Brain pericyte (primary cell): ENCODE measurements at regions not wholly inside any gene's neighbourhood (a gene's known extent, or its start where the extent isn't known, plus 50 kb on each side); places are given as distances from the start of the nearest gene placed in this dataset.
"Not testable (repeated sequence)": the region's sequence is repeated elsewhere in the genome, so short reads cannot be mapped to it uniquely, and the experiment has no call there.

Experiments
- DNase-seq: peaks from one replicate; pipeline ENCODE4 v3.0.0-alpha.2; 2012; ENCODE audit warnings: low read depth, low spot score

DNA sequence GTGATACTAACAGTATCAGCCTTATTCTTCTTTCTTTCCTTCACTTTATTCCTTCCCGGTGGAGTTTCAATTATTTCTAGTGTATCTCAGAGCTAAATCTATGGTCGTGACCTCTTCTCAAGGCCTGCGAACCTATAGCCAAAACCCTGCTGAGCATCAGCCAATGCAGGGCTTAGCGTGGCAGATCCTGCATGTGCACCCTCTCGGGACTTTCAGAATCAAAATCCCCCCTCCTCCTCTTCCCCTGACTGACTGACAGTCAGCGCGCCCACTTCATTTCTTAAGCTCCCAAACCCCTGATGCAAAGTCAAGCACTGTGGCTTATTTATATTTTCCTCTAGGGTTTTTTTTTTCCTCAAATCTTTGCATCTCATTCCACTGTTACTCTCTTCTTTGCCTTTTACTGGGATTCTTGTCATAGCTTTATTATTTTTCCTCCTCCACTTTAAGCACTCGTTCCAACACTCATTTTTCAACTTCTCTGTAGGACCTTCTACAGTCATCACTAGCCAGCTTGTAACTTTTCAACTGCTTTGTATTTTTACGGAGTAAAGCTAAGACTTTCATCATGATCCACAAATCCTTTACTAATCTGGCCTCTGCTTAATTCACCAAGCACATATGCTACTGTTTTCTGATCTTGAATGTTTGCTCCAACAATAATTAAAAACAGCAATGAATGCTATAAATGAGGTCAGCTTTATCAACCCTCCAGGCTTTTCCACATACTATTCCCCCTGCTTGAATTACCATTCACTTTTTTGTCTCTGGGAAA, 896.5 kb upstream of the PIK3C3 start:
- DNase-seq, result no peak

DNA sequence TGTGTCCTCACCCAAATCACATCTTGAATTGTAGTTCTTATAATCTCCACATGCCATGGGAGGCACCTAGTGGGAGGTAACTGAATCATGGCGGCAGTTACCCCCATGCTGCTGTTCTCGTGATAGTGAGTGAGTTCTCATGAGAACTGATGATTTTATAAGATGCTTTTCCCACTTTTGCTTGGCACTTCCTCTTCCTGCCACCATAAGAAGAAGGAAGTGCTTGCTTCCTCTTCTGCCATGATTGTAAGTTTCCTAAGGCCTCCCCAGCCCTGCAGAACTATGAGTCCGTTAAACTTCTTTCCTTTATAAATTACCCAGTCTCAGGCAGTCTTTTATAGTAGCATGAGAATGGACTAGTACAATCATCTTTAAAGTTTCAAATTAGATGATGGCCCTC, 902.4 kb upstream of the PIK3C3 start:
- DNase-seq, result no peak

DNA sequence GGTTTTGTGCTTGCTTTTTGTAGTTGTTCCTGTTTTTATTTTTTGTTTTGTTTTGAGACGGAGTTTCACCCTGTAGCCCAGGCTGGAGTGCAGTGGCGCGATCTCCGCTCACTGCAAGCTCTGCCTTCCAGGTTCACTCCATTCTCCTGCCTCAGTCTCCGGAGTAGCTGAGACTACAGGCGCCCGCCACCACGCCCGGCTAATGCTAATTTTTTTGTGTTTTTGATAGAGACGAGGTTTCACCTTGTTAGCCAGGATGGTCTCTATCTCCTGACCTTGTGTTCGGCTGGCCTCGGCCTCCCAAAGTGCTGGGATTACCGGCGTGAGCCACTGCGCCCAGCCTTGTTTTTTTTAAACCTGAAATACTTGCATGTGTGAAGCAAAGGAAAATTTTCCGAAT, 908.8 kb upstream of the PIK3C3 start:
- not testable (repeated sequence) for DNase-seq

DNA sequence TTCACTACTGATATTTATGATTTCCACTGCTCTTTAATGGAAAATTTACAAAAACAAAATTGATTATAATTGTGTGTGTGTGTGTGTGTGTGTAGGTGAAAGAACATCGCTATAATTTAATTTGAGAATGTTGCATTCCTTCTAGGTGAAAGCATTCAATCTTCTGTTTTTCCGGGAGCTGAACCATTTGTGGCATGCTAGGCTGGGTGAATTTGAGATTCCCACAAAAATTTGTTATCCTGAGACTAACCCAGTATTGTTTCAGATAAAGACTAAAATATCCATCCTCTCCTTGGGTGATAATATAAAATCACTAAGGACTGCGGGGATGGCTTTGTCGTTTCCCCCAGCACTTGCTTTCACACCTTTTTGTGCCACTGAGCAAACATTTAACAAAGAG, 911.2 kb upstream of the PIK3C3 start:
- no peak for DNase-seq

DNA sequence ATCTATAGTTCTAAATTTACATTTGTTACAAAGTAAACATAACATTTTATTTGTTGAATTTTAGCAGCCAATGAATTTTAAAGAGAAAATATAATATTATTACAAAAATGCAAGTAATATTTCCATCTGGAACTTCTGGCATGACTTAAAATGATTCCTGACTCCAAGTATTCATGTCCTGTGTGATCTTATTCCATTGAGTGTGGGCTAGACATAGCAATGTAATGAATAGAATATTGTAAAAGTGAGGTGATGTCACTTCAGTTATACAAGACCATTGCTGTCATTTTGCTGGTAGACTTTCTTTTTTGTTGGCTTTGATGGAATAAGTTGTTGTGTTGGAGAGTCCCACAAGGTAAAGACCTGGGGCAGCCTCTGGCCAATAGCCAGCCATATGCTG, 912.2 kb upstream of the PIK3C3 start:
- no peak for DNase-seq

DNA sequence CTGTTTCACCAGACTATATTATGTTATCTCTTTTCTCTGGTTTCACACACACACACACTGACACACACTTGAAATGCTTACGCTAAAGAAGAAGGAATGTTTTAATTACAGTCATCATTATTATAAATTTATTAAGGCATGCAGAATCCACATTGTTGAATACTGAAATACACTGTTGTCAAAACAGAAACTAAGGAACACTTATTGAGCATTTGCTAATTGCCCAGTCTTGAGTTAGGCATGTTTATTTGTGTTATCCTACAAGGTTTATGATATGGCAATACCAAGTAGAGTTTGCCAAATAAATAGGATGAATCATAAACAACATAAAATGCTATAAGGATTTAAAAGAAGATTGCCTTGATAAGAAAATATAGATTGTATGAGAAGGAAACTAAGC, 917.0 kb upstream of the PIK3C3 start:
- no peak for DNase-seq

DNA sequence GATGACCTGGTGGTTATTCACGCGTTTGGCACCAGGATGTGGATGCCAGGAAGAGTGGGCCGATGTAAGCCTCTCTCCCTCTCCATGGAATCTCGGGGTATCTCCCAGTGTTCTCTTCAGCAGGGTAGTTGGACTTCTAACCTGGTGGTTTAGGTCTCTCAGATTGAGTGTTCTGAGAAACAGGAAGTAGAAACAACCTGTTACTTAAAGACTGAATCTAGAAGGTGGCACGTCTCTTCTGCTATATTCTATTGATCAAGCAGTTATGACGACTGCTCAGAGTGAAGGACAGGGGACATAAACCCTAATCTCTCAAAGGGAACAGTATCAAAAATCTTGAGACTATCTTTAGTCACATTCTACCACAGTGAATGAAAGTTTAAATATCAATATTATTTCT, 918.7 kb upstream of the PIK3C3 start:
- DNase-seq, result no peak

DNA sequence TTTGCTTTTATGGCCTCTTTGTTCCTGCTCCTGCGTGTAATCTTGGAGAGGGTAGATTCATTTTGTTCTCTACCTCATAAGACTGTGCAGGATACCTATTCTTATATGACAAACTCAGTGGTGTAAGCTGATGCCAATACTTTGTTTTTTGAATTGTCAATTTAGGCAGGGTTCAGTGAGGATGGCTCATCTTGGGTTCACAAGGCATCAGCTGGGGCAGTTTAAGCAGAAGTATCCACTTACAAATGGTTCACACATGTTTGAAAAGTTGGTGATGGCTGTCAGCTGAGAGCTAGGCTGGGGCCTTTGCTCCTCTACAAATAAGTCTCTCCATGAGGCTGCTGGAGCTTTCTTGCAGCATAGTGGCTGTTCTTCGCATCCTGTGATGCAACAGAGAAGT, 920.6 kb upstream of the PIK3C3 start:
- DNase-seq, result no peak

DNA sequence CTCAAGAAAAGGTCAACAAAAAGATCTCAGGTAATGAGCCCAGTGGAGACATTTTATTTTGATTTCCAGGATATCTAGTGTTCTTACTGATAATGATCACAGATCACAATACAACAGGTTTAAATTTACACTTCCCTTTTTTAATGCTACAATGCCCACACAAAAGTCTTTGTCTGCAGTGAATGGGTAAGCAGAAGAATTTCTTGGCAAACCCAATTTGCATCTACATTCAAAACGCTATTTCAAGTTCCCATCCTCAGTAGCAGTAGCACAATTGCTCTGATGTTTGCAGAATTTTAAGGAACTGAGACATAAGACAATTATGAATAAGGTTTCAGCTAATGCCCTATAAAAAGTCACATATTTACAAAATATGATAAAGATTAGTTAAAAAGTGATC, 929.4 kb upstream of the PIK3C3 start:
- DNase-seq, result no peak

DNA sequence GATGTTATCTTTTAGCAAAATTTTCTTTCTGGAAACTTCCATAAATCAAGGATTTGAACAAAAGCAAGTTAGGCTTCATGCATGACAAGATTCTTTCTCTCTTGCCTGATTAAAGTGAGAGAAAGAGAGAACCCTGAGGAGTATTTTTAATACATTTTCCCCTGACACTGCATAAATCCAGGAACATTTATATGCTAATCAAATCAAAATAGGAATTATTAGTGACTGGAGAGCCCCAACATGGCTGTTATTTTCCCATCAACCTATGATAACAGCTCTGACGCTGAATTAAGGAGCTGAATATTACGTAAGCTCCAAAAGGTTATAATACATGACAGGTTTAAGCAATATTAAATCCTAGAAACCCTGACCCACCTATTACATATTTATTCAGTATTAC, 930.2 kb upstream of the PIK3C3 start:
- DNase-seq, result no peak

DNA sequence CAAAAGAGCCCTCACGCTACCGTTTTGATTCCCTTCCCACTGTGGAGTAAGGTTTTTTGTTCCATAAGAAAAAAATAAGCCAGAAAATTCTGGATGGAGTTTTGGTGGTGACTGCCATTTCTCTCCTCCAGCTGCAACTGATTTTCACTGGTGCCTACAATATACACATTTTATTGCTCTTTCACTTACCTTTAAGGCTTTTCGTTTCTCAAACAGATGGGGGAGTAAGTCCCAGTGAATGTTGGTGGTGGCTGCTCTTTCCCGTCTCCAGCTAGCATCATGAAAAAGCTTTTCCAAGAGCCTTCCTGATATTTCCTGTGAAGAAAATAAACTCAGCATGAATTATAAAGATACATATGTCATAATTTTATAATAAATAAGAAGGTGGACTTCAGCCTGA, 932.5 kb upstream of the PIK3C3 start:
- no peak for DNase-seq

DNA sequence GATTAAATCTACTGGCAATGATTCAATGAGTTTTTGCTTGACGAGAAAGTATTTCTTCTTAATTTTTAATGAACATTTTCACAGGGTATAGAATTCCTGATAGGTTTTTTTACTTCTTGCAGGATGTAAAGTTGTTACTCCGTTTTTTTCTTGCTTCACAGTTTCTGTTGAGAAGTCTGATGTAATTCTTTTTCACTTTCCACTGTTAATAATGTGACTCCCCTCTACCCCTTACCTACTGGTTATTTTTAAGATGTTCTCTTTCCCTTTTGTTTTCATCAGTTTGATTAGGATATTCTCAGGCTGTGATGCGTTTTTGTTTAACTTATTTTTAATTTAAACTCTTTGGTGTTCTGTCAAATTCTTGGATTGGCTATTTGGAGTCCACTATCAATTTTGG, 933.9 kb upstream of the PIK3C3 start:
- no peak for DNase-seq

DNA sequence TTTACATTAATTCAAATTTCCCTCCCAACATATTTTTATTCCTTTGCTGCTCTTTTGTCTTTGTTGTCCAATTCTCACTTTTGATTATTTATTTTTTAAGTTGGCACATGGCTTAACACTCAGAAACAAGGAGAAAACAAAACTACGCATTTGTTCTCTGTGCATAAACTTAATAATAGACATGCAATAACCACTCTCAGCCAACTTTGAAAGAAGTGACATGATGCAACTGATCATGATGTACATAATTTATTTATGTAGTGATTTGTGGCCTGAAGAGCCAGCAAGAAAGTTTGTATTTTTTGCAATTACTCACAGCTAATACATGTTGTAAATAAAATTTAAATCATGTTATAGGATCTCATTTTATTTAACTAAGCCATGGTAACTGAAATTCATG, 942.8 kb upstream of the PIK3C3 start:
- no peak for DNase-seq

DNA sequence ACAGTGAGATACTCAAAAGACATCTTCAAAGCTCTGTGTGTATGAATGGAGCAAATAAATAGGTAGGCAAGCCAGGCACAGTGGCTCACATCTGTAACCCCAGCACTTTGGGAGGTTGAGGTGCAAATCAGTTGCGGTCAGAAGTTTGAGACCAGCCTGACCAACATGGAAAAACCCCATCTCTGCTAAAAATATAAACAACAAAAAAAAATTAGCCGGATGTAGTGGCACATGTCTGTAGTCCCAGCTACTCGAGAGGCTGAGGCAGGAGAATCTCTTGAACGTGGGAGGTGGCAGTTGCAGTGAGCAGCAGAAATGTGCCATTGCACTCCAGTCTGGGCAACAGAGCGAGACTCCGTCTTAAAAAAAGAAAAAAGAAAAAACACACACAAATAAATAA, 945.1 kb upstream of the PIK3C3 start:
- no peak for DNase-seq

DNA sequence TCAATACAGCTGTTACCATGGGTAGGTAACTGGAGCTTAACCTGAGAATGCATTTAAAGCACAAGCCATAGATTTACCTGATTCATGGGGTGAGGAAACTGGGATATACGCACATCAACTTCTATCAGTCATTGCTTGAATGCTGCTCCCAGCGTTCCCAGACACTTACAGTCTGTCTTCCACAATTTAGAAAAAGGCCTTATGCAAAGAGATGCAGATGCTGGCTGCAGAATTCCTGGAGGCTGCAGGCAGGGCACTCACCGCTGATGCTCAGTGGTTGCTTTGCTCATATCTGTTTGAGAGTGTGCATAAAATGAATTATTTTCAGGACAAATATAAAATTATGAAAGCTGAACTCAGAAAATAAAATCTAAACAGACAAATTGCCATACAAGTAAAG, 950.7 kb upstream of the PIK3C3 start:
- no peak for DNase-seq

DNA sequence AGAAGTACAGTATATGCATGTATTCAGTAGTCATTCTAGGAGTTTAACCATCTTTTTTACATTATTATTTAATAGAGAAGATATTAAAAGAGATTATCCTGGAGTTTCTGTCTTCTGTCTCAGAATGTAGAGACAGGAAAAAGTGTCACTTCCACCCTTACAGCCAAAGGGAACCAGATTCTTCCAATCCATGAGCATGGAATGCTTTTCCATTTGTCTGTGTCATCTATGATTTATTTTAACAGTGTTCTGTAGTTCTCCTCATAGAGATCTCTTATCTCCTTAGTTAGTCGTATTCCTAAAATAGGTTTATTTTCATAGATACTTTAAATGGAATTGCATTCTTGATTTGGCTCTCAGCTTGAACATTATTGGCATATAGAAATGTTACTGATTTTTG, 959.5 kb upstream of the PIK3C3 start:
- no peak for DNase-seq

DNA sequence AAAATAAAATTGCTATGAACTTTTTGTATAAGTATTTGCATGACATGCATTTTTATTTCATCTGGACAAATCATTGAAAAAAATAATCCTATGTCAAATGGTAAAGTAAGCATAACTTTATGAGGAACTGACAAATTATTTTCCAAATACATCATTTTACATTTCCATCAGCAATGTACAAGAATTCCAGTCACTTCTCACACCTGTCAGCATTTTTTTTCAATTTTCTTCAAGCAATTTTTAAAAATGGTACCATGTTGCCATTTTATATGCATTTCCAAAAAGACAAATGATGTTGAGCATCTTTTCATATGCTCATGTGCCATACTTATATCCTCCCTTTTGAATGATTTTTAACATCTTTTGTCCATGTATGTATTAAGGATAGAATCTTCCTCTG, 961.7 kb upstream of the PIK3C3 start:
- DNase-seq, result no peak

DNA sequence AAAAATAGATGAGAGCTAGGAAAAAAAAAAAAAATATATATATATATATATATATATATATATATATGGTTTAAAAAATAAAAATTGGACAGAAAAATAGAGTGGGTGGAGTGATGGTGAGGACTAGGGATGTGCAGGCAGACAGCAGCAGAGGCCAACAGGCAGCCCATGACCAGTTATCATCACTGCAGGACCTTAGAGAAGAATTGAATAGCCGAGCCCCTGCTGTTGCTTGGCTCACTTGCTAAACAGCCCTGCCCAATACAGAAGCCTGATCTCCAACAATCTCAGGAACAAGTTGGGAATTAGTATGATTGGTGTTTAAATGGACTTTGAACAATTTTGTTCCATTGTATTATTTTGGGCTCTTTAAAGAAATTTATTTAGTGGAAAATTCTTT, 967.5 kb upstream of the PIK3C3 start:
- no peak for DNase-seq

DNA sequence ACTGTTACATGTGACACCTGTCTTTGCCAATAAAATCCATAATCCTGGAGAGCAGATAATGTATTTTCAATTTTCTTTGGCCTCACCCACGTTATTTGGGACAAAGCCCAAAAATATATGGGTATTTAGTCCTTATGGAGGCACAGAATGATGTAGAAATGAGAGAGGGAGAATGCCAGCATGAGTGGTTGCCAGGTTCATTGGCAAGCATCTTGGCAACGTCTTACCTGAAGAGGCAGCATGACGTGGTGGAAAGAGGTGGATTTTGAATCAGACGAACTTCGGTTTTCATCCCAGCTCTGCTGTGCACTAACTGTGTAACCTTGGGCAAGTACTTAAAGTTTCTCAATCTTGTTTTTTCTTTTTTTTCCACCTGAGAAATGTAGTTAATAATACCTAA, 969.6 kb upstream of the PIK3C3 start:
- DNase-seq, result no peak

DNA sequence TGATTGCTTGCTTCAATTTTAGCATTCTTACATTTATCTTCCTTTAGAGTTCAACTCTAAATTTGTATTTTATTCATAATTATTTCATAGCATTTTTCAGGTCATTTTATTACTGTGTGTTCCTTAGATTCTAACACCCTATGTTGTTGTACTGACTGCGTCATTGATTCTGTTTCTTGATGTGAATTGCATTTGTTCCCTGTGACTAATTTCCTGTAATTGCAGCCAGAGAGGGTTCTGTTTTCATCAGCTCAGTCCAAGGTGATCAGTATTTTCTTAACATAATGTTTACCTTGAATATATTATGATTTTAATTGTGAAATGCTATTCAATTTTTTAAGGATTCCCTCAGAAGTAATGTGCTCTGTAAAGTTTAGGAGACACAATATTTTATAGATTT, 970.2 kb upstream of the PIK3C3 start:
- DNase-seq, result no peak

DNA sequence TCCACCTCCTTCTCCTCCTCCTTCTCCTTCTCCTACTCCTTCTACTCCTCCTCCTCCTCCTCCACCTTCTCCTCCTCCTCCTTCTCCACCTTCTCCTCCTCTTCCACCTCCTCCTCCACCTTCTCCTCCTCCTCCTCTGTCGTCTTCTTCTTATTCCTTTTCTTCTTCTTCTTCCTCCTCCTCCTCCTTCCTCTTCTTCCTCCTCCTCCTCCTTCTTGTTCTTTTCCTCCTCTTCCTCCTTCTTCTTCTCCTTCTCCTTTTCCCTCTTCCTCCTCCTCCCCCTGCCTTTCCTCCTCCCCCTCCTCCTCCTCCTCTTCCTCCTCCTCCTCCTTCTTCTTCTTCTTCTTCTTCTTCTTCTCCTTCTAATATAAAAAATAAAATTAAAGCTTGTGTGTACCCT, 971.2 kb upstream of the PIK3C3 start:
- DNase-seq, result no peak

DNA sequence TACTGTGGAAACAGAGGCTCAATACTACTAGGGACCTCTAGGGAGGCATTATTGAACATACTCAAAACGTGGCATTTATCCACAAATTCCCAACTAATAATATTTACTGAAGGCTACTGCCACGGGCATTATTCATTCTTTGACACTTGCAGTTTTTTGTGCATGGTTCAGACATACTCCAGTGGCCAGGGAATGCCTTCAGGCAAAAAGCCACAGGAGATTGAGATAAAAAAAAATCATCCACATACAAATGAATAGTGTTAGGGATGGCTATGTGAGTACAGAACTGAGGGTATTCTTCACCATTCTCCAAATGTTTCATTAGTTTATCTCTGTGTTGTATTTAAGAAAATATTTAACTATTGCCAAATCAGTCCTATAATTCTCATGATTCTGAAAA, 974.9 kb upstream of the PIK3C3 start:
- no peak for DNase-seq

DNA sequence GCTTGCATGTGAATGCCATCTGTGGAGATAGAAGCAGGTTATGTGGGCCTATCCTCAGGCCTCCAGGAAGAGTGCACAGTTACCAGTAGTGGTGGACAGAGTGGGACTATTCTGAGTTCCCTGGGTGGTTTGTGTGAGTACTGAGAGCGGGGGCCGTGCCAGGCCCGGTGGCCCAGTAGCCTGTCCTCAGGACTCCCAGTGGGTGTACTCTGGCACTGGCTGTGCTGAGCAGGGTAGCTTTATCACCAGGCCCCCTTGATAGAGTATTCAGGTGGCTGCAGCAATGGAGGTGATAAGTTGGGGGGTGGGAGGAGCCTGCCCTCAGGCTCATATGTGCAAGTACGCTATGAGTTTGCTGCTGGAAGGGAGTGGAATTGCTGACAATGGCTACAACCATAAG, 979.0 kb upstream of the PIK3C3 start:
- DNase-seq, result no peak

DNA sequence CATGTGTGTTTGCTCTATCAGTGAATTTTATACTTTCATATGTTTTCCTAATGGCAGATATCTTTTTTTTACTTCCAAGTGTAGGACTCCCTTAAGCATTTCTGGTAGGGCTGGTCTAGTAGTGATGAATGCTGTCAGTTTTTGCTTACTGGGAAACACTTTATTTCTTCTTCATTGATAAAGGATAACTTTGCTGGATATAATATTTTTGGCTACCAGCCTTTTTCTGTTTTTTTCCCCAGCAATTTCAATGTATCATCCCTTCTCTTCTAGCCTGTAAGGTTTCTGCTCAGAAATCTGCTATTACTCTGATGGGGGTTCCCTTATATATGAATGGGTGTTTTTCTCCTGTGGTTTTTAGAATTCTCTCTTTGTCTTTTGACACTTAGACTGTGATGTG, 980.6 kb upstream of the PIK3C3 start:
- no peak for DNase-seq
